ENCODE measurements at regions not wholly inside any gene's neighbourhood (a gene's known extent, or its start where the extent isn't known, plus 50 kb on each side); places are given as distances from the start of the nearest gene placed in this dataset.
"Not testable (repeated sequence)": the region's sequence is repeated elsewhere in the genome, so short reads cannot be mapped to it uniquely, and the experiment has no call there.

DNA sequence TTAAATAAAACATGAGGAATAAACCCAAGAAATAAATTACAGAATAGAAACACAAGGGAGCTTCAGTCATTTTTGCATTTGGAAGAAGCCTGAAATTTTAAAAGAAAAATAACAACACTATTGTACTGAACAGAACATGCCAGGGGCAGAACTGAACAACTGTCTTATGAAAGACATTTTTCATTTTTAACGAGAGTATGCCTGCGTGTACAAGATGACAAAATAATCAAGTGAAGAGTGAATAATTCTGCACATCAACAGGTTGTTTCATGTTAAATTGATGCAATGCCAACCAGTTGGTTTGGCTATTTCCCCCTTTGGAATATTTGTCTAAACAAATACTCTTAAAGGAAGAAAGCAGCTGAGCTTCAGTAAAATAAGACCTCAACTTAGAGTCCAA, 103.3 kb upstream of the BTG1 start:
- DNase-seq, result no peak

DNA sequence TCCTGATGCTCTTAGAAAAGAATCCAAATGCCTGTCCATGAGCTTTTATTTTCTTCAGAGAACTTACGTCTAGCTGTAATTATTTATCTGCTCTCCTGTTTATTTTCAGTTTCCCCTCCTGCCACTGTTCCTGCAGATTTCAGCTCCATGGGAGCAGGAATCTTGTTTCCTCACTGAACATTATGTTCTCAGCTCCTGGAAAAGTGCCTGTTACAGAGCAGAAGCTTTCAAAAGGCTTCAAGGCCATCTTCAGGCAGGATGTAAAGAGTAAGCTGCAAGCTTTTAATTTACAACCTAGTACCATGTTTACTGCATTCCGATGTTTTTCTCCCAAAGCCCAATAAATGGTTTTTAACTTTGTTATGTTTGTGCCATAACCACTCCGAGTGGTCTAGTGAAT, 98.4 kb upstream of the BTG1 start:
- no peak for DNase-seq

DNA sequence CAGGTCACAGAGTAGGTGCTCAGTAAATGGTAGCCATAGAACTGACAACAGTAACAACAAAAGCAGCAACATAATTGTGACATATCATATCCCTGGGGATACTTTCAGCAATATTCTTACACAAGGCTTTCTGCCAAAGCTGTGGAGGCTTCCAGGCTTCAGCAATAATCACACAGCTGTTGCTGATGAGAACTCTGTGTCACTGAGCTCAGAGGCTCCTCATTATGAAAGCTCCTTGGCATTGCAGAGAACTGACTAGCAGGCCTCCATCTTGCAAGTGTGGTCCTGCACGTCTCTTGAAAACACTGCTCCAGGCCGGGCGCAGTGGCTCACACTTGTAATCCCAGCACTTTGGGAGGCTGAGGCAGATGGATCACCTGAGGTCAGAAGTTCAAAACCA, 97.3 kb upstream of the BTG1 start:
- DNase-seq, result no peak

DNA sequence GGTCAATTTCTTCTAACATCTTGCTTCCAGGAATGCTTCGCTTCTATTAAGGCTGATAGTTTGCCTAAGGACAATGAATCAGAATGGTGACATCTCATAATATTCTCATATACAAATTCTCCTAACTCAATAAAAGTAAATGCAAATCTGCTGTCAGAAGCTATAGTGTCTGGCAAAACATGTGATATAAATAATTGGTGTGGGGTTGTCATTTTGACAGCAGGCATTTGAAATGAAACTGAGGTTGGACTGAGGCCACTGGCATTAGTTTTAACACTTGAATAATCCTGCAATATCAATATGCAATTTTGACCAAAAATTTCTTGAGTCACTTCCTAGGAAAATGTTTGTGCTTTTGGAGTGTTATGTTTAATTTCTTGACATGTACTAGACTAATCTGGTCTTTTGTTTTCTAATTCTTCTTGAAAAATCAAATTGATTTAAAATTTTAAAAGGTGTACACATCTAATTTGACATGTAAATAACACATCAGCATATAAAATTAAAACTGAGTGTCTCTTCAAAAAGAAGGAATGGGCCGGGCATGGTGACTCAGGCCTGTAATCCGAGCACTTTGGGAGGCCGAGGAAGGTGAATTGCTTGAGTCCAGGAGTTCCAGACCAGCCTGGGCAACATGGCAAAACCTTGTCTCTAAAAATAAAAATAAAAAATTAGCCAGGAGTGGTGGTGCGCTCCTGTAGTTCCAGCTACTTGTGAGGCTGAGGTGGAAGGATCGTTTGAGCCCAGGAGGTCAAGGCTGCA, 92.3 kb upstream of the BTG1 start:
- DNase-seq, result no peak

DNA sequence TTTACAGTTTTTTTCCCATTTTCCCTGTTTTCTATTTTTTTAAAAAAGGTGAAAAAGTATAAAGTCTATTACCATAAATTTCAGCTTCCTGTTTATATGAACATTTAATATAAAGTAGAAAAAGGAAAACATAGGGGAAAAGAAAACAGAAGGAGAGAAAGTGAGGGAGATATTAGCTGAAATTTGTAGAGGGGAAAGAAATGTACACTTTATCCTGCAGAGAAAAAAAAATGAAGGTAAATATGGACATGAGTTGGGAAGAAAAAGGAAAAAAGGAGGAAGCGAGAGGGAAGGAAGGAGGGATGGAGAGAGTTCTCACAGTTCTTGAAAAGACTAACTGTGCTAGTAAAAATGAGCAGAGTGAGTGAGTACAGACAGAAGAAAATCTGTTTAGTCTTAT, 91.6 kb upstream of the BTG1 start:
- DNase-seq, result no peak

DNA sequence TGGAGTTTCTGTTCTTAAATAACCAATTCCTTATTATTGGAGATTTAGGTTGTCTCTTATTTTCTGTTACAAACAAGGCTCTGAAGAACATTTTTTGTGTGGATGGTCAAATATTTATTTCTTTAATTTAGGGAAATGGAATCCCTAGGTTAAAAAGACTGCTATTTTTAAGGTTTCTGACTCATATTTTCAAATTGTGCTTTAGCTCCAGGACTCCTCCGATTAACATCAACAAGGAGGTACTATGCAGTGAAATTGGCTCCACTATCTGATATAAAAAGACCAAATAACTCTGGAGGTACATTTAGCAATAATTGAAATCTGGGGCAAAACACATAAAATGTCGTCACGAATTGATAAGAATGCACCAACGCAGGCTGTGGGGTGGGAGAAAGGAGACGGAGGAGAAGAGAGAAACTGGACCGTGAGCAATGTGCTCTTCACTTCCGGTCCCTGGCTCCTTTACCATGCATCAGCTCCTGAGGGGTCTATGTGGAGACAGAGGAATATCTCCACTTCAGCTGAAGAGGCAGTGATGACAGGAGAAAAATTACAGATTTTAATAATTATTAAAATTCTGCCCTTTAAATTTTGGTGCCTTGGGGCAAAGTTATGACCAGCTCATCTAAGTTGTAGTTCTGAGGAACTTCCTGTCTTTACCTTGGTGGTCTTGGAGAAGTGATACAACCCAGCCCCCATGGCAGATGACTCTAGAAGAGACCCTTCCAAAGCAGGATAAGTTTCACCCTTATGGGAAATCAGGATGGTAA, 90.2 kb upstream of the BTG1 start:
- DNase-seq, result no peak

DNA sequence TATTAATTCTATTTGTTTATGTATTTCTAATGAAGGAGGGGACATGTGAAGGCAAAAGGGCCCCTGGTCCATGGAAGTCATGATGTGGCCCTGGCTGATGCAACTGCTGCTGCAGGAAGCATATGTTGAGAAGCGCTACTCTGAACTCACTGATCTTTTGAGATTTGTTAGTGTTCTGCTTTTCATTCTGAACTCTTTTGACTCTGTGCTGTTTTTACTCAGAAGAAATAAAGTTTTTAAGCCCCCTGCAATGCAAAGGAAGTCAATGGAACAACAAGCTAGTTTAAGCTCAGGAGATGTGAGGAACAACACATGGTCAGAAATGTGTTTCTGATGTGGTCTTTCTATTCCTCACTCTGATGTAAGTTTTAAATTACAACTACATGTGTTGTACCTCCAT, 88.9 kb upstream of the BTG1 start:
- DNase-seq, result no peak

DNA sequence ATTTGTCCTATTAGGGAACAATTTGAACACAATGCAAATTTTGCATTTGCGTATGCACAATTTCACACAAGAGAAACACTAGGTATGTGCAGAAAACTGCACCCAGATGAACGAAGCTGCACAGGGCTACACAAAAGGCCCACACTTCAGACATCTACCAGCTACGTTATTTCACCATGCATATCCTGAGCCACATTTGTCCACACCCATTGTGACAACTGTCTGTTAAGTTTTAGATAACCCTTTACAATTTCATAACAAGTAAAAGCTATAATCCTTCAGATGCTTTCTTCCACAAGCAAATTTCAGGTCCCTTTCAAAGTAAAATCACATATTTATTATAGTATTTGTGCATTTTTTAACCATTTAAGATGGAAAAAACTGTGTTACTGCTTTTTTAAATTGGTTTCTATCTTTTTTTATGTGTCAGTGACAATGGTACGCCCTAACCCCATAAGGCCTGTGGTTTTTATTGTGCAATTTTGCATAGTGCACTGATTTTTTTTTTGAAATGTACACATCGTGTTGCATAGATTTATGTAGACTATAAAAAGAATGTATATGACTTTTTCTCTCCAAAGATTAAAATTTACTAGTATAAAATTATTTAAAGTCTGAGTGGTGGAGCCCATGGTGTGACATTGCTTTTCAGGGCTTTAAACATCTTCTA, 87.8 kb upstream of the BTG1 start:
- DNase-seq, result no peak

DNA sequence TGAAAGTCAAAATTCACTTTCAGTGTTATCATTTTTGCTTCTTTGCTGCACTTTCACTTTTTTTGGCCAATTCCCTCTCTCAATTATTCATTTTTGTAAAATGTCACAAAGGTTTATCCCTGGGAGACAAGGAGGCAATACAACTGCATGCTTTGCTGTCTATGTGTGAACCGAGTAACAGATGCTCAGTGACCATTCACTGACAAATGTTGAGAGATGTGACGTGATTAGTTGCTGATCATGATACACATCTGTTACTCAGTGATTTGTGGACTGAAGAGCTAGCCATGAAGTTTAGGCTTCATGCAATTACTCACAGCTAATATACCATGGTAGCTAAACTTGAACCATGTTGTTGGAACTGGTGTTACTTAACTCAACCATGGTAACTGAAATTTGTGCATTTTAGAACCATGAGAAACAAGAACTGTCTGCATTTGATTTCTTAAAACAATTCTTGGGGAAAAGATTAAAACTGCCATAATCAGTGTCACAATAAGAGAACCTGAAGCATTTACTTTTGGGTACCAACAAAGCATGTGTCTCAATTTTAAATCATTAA, 86.8 kb upstream of the BTG1 start:
- DNase-seq, result not testable (repeated sequence)

DNA sequence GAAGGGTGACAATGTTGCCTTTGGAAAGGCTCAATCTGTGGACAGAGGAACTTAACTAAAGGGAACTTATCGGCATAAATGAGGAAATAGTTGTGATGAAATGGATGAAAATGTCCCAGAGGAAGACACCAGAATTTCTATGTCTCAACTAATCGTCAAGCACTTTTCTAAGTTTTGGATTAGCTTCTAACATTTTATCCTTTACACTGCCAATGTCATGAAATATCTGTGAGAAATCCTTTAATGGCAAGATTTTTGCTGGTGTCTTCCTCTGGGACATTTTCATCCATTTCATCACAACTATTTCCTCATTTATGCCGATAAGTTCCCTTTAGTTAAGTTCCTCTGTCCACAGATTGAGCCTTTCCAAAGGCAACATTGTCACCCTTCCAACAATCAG, 86.3 kb upstream of the BTG1 start:
- DNase-seq, result not testable (repeated sequence)

DNA sequence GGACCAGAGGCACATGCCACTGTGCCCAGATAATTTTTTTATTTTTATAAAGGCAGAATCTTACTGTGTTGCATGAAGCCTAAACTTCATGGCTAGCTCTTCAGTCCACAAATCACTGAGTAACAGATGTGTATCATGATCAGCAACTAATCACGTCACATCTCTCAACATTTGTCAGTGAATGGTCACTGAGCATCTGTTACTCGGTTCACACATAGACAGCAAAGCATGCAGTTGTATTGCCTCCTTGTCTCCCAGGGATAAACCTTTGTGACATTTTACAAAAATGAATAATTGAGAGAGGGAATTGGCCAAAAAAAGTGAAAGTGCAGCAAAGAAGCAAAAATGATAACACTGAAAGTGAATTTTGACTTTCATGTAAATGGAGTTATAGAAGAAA, 85.9 kb upstream of the BTG1 start:
- DNase-seq, result not testable (repeated sequence)

DNA sequence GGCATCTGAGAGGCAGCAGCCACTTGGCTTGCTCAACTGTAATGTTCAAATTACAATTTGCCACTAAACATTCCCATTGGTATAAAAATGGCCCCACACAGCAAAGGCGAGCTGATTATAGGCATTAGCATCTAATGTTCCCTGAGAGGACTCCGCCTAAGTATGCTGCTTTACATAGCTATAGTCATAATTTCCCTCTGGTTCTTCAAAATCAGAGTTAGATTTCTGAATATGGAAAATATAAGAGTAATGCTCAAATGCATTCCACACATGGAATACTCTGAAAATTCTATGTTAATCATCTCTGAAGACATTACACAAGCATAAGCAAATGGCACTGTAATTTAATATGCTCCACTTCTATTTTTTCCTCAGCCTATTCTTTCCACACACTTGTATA, 83.7 kb upstream of the BTG1 start:
- no peak for DNase-seq

DNA sequence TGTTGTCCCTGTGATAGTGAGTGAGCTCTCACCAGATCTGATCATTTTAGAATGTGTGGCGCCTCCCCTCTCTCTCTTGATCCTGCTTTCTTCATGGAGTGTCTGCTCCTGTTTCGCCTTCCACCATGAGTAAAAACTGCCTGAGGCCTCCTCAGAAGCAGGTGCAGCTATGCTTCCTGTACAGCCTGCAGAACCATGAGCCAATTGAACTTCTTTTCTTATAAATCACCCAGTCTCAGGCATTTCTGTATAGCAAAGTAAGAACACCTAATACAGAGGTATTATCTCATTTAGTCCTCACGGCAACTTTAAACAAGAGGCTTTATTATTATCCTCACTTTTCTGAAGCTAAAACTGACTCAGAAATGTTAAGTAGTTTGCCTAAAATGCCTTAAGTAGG, 81.3 kb upstream of the BTG1 start:
- no peak for DNase-seq

DNA sequence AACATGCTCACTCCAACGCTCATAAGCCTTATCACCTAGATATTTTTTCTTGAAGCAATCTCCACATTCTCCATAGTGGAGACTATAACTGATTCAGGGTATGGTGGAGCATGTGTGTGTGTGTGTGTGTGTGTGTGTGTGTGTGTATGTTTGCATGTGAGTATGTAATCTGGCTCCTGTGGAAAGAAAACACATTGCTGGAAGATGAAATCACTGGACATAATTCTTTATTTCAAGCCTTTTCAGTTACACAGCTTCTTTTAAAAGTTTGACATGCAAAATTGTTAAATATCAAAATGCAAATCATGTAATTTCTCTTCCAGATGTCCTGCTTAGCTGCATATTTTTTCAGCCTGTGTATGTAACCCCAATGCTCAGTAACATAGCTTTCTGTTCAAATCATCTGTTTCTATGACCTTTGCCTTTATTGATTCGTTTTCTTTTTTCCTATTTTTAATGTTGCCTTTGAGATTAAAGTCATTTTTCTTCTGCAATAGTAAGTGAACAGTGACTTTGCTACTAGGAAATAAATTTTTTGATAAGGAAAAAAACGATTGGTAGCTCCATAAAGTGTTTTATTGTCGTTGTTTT, 80.5 kb upstream of the BTG1 start:
- no peak for DNase-seq

DNA sequence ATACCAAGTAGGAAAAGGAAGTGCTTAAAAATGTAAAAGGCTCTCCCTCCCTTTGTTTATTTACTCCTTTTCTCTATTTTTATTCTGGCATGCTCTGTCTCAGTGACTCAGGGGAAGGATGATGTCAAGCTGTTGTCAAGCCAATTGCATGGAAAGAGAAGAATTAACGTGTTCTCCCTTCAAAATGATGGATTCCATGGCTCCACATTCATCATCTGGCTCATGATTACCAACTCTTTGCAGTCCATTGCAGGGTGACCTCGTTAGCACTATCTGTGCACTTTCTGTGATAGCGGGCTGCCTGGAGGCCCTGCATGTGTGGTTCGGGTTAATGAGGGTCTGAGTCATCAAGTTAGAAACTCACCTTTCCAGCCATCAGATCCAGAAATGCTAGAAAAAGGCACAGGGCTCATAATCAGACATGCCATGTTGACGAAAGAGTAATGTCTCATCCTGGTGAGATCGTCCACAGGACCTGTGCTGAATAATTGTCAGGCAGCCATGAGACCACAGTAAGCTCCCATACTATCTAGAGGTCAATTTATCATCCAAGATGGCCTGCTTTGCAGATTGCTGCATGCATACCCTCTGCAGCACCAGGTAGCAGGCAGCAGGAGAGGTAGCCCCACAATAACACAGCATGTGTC, 79.2 kb upstream of the BTG1 start:
- no peak for DNase-seq

DNA sequence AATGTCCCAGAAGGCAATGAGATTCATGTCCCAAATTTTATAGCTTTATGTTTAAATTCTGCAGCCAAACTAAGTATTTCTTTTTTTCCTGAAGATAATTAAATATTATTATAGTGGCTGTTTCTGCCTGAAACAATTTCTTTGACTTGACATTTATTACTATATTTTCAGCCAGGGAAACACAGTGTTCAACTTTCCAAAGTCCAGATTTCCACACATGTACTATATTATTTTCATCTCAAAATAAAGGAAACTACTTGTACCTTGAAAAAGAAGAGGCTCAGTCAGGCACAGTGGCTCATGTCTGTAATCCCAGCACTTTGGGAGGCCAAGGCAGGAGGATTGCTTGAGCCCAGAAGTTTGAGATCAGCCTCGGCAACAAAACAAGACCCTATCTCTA, 77.8 kb upstream of the BTG1 start:
- no peak for DNase-seq

DNA sequence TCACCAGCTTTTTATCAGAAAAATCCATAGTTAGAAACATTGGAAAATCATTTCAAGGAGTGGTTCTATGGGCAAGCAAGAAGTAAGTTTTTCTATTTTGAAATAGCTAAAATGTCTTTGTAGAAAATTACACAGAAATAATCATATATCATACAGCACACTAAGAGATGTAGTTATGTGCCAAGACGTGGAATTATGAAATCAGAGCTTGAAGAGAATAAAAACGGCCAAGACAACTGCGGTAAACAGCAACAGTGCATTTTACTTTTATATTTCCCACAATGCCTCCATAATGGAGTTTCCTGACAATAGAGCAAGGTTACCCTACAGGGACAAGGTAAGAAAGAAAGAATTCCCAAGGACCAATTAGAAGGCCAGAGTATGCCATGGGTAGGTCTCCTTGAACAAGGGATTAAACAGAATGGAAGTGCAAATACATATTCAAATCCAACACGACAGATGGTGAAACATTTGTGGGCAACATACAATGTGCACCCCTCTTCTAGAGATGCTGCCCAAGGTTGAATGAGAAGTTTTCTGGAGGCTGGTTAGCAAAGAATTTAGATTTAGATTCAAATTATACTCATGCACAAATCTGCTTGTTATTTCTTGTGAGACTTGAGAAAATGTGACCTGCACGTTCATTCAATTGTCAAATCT, 76.1 kb upstream of the BTG1 start:
- DNase-seq, result no peak

DNA sequence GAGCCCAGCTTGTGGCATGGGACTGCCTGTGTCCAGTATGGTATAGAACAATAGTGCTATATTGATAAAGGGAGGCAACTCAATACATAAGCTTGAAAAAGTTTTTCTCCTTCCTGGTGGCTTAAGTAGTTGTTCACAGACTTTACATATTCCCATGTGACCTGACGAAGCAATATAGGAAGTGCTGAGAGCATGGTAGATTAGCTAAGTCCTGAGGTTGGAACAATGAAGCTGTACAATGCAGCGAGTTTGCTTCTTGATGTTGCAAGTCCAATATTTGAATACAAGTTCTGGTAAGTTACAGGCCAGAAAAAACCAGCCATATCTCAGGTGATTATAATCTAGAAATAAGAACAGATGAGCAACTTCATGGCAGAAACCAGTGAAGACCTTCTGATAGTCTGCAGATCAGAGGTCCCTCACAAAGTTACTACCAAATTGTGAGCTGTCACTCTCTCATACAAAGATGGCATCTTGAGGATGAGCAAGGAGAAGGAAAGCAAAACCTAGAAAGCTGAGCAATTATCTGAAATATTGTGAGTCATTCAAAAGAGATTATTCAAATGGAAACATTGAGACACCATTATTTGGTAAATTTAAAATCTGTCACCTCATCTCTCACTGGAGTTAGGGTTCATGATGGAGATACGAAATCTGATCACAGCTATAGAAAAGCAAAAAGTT, 72.9 kb upstream of the BTG1 start:
- no peak for DNase-seq

DNA sequence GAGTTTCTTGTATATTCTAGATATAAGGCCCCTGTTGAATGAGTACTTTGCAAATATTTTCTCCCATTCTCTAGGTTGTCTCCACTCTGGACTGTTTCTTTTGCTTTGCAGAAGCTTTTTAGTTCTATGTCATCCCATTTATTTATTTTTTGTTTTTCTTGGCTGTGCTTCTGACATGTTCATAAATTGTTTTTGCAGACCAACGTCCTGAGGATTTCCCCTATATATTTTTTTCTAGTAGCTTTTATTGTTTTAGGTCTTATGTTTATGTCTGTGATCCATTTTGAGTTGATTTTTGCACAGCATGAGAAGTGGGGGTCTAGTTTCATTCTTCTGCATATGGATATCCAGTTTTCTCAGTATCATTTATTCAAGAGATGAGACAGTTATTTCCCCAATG, 70.4 kb upstream of the BTG1 start:
- DNase-seq, result no peak

DNA sequence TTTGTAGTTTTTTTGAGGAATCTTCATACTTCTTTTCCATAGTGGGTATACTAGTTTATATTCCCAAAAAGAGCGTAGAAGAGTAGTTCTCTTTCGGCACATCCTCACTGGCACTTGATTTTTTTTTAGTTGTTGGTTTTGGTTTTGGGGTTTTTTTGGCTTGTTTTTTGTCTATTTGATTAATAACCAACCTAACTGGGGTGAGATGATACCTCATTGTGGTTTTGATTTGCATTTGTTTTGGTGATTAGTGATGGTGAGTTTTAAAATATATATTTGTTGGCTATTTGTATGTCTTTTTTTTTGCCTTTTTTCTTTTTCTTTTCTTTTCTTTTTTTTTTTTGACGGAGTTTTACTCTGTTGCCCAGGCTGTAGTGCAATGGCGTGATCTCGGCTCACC, 69.7 kb upstream of the BTG1 start:
- DNase-seq, result no peak

DNA sequence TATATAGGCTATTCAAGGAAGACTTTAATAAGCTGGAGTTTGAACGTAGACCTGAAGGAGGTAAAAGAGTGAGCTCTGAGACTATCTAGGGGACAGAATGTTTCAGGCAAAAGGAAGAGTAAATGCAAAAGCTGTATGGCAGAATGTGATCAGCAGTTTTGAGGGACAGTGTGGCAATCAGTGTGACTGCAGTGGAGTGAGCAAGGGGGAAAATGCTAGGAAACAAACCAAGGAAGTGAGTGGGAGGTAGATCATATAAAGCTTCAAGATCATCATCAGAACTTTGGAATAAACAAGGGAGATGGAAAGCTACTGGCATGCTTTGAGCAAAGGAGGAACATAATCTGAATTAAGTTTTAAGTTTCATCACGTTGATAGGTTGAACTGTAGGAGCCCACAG, 67.5 kb upstream of the BTG1 start:
- DNase-seq, result no peak

DNA sequence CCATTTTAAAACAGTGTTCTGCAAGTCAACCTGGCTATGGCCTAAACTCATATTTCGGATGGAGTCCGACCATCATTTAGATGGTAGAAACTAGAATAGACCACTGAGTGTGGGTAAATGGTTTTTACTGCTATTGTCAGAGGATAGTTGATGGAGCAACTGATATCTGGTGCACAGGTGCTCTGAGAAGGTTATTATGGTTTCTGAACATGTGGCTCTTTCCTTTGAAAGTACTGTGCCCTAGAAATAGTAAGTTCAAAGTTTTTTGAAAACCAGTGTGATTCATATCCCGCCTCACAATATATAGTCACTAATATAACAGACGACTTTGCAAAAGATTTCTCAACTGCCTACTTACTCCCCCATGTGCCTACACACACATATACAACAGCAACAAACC, 64.4 kb upstream of the BTG1 start:
- no peak for DNase-seq

Measured in activated T-cell treated with anti-CD3 and anti-CD28 coated beads for 4 hours (primary cell).